ENCODE measurements at regions not wholly inside any gene's neighbourhood (a gene's known extent, or its start where the extent isn't known, plus 50 kb on each side); places are given as distances from the start of the nearest gene placed in this dataset.

GRCh38 chr9:29691145-29691544, 2117.9 kb upstream of the C9orf72 start:
- TF ChIP-seq CTCF (conservative IDR thresholded peaks at IDR 0.05; ENCODE audit: low read length) (no peak), EZH2phosphoT487 (IDR thresholded peaks at IDR 0.05; ENCODE audit: borderline replicate concordance) (no peak)

Data from Loucy (cell line).